Left ventricle myocardium inferior (tissue), 1 donor: ENCODE measurements at regions not wholly inside any gene's neighbourhood (a gene's known extent, or its start where the extent isn't known, plus 50 kb on each side); places are given as distances from the start of the nearest gene placed in this dataset.
A peak's percentile ranks its signal among the peaks of the same experiment; 100 is the strongest.

Source experiments
- DNase-seq: peaks from one replicate; pipeline ENCODE4 v3.0.0-alpha.2; 2020
- H3K27ac ChIP-seq: fragments of 200-600 bp; replicated peaks from 2 replicates; pipeline ENCODE4 v1.8.0; 2021
- H3K27me3 ChIP-seq: fragments of 200-600 bp; 2 replicates; pipeline ENCODE4 v1.8.0; 2021; ENCODE audit warnings: low read depth
- H3K36me3 ChIP-seq: fragments of 200-600 bp; 2 replicates; pipeline ENCODE4 v1.8.0; 2021
- H3K4me1 ChIP-seq: fragments of 200-600 bp; 2 replicates; pipeline ENCODE4 v1.8.0; 2021
- H3K4me3 ChIP-seq: fragments of 200-600 bp; 2 replicates; pipeline ENCODE4 v1.8.0; 2021; ENCODE audit warnings: mild to moderate bottlenecking, moderate library complexity
- H3K9me3 ChIP-seq: fragments of 200-600 bp; replicated peaks from 2 replicates; pipeline ENCODE4 v1.8.0; 2021
- CTCF ChIP-seq: fragments of 200-600 bp; IDR thresholded peaks from 2 replicates; pipeline ENCODE4 v1.8.0; 2021; ENCODE audit warnings: antibody characterized with exemption, mild to moderate bottlenecking, borderline replicate concordance
- intact Hi-C: fragments of 100-400 bp; cut with micrococcal nuclease; formaldehyde crosslinking; loops from one replicate; pipeline ENCODE4 v1.11.0; 2022
- donor health status: DM: no; HTN: yes; CAD: no; lungs with severe emphysema.

DNA sequence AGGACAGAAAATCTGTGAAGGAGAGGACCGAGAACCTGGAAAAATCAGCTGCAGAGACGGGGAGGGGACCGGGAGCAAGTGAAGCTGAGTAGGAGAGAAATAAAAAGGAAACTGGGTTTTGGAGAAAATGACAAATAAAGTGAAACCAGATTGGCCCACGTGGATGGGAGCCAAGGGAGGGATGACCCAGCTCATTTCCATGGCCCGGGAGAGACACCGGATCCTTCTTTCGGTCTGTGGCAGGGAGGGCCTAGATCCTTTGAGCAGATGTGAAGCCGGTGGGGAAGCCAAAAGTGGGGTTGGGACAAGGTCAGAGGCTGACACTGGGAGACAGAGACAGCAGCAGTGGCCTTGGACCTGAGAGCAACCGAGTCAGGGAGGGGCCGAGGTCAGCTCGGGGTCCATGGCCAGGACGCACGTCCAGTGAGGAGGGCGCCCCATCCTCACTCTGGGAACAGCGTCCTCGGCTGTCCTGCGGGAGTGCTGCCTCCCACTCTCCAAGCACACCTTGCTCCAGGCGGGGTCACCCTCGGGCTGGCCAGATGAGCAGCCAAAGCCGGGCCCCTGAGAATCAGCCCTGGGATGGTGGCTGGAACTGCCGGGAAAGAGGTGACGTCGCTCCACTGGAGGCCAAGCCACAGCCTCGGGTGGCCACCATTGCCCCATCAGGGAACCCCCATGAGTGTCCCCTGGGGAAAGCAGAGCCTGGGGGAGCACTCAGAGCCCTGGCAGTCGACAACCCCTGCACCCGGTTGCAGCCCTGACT is 50.8 kb upstream of the CDR2 start:
- no peaks in the 10 kb centered on the region for H3K9me3 ChIP-seq
- peak; percentile 65 for DNase-seq
- TF ChIP-seq CTCF, result no peak
- intact Hi-C loops, result no loop called here
- H3K27me3 ChIP-seq, result no peaks in the 10 kb centered on the region
- H3K4me3 ChIP-seq, result peak overlapping the region; percentile 43
- H3K36me3 ChIP-seq, result peaks cover 60% of the 10 kb centered on the region
- peaks cover 16% of the 10 kb centered on the region for H3K4me1 ChIP-seq
- H3K27ac ChIP-seq, result peak overlapping the region; percentile 72

DNA sequence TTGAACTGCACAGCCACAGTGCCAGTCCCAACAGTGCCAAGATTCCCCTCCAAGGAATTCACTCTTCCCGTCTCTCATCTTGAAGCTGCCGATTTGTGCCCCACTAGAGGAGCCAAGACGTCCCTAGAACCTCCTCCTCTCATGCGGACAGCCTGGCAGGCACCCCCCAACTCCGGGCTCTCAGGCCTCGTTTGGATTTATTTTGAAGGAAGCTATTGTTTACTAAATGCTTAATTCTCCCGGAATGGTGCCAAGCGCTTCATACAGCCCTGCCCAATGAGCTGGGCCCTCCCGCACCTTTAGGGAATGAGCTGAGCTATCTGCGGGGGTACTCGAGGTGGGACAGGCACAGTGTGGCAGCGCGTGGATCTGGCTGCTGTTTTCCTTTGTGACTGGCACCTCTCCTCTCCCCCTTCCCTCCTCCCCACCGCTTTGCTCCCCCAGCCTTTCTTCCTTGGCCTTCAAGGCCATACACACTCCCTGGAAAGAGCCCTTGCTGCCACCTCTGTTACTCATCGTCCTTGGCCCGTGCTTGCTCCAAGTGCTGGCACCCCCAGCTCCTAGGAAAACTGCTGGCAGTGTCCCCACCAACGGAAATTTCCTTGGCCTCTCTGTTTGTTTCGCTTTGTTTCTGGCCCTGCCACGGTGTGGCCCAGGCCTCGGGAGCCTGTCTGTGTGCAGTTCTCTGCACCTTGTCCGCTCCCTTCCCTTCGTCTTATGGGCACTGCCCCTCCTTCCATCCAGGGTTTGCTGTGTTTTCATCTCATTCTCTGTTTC is 49.9 kb upstream of the CDR2 start:
- TF ChIP-seq CTCF, result no peak
- Histone ChIP-seq H3K27me3 (no peaks in the 10 kb centered on the region), H3K27ac (peak overlapping the region; percentile 72), H3K4me3 (peak overlapping the region; percentile 43), H3K36me3 (peaks cover 63% of the 10 kb centered on the region), H3K4me1 (peaks cover 16% of the 10 kb centered on the region), H3K9me3 (no peaks in the 10 kb centered on the region)
- intact Hi-C loops, result no loop called here
- DNase-seq, result no peak
